ENCODE measurements at regions not wholly inside any gene's neighbourhood (a gene's known extent, or its start where the extent isn't known, plus 50 kb on each side); places are given as distances from the start of the nearest gene placed in this dataset.
"Not testable (repeated sequence)": the region's sequence is repeated elsewhere in the genome, so short reads cannot be mapped to it uniquely, and the experiment has no call there.

GRCh38 chr5:178063277-178063676, 50.1 kb upstream of the N4BP3 start:
- in situ Hi-C loops (cut with MboI; ENCODE audit: low sequenced_read_pairs) = loop anchor here (25.0 kb wide), 3 partner anchors 451 to 951 kb away; partner anchors contain the start of genes B4GALT7 and SLC34A1

DNA sequence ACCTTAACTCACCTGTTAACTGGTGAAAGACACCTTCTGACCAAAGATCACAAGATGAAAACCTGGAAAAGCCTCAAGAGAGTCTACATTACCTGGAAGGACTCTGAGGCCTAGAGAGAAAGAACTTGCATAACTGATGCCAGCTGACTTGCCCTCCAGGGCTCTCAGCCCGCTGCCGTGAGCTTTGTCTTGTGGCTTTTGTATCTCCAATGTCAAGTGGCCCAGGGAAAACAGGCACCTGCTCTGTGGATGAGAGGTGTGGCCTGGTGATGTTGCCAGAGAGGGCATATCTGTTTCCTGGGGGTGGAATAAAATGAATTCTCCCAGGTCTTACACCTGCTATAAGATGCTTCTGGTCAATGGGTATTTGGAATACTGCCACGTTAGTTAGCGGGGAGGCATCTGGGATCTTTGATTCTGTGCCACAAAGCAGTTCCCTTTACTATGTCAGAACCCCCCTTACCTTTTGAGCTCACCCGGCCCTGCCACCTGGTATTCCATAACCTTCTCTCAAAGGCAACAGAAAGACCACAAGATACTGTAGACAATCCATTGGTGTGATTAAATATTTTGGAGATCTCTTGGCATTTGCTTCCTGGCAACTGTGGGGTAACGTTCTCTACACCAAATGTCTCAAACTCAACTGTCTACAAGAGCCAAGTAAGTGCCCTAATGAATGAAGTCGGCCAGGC, 54.9 kb upstream of the N4BP3 start:
- in situ Hi-C loops (cut with MboI; ENCODE audit: low sequenced_read_pairs) = loop anchor here (25.0 kb wide), 3 partner anchors 446 to 946 kb away; partner anchors contain the start of genes B4GALT7 and SLC34A1

DNA sequence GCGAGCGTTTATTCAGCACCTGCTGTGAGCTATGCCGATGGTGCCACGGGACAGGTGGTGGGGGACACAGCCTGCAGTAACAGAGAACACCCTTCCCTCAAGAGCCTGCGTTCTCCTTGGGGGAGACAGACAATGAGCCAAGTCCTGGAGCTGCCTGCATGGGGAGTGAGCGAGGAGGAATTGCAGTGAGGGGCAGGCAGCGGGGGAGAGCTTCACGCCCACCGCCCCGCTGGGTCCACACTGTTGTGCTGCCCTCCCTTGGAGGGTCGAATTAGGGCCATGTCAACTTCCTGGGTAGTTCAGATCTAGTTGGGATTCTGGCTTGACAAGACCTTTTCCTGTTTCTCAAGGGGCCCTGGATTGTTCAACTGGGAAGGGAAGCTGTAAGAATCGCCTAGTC, 55.5 kb upstream of the N4BP3 start:
- in situ Hi-C loops (cut with MboI; ENCODE audit: low sequenced_read_pairs) = loop anchor here (25.0 kb wide), 3 partner anchors 446 to 946 kb away; partner anchors contain the start of genes B4GALT7 and SLC34A1

- in situ Hi-C loops (cut with MboI; ENCODE audit: low sequenced_read_pairs) = loop anchor here (25.0 kb wide), 3 partner anchors 445 to 945 kb away; partner anchors contain the start of genes B4GALT7 and SLC34A1
Observed at GRCh38 chr5:178056935-178057334, 56.4 kb upstream of the N4BP3 start.

DNA sequence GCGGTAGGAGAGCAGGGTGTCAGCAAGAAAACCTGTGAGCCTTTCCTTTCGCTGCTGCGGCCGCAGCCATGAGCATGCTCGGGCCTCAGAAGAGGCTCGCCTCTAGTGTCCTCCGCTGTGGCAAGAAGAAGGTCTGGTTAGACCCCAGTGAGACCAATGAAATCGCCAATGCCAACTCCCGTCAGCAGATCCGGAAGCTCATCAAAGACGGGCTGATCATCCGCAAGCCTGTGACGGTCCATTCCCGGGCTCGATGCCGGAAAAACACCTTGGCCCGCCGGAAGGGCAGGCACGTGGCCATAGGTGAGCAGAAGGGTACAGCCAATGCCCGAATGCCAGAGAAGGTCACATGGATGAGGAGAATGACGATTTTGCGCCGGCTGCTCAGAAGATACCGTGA, 57.8 kb upstream of the N4BP3 start:
- in situ Hi-C loops (cut with MboI; ENCODE audit: low sequenced_read_pairs) = loop anchor here (25.0 kb wide), 3 partner anchors 443 to 943 kb away; partner anchors contain the start of genes B4GALT7 and SLC34A1

DNA sequence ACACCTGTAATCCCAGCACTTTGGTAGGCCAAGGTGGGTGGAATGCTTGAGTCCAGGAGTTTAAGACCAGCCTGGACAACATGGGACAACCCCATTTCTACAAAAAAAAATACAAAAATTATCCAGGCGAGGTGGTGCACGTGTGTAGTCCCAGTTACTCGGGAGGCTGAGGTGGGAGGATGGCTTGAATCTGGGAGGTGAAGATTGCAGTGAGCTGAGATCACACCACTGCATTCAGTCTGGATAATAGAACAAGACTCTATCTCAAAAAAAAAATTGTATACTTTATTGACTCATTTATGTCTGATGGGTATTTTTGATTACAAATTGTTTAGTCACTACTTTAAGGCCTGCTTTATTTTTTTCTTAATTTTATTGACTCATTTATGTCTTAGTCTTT, 56.0 kb upstream of the PROP1 start:
- in situ Hi-C loops (cut with MboI; ENCODE audit: low sequenced_read_pairs) = loop anchor here (25.0 kb wide), 3 partner anchors 440 to 940 kb away; partner anchors contain the start of genes B4GALT7 and SLC34A1

- in situ Hi-C loops (cut with MboI; ENCODE audit: low sequenced_read_pairs) = loop anchor here (25.0 kb wide), 3 partner anchors 439 to 939 kb away; partner anchors contain the start of genes B4GALT7 and SLC34A1
Observed at GRCh38 chr5:178050873-178051272, 54.8 kb upstream of the PROP1 start.

GRCh38 chr5:178047943-178048342, 51.9 kb upstream of the PROP1 start:
- in situ Hi-C loops (cut with MboI; ENCODE audit: low sequenced_read_pairs) = not testable (repeated sequence)

DNA sequence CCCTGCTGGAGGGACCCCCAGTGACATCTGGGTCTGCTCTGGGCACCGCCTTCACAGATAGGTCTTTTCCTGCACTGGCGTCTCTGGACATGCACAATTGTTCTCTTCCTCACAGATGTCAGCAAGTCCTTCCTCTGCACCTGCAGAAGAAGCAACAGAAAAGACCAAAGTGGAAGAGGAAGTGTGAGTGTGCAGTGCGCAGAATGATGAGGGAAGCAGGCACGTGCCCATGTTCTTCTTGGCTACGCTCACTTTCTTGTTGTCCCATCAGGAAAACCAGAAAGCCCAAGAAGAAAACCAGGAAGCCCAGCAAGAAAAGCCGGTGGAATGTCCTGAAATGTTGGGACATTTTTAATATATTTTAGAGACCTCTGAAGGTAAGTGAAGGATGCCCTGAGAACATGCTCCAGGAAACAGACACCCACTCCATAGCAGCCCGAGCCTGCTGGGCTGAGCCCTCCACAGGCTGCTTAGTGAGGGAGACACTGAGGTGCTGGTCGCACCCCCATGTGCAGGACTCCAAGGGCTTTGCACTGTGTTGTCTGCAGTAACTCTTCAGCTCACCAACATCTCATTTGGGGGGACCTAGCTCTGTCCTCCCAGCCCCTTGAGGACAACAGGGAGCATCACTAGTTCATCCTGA, 50.8 kb upstream of the PROP1 start:
- in situ Hi-C loops (cut with MboI; ENCODE audit: low sequenced_read_pairs) = not testable (repeated sequence)

DNA sequence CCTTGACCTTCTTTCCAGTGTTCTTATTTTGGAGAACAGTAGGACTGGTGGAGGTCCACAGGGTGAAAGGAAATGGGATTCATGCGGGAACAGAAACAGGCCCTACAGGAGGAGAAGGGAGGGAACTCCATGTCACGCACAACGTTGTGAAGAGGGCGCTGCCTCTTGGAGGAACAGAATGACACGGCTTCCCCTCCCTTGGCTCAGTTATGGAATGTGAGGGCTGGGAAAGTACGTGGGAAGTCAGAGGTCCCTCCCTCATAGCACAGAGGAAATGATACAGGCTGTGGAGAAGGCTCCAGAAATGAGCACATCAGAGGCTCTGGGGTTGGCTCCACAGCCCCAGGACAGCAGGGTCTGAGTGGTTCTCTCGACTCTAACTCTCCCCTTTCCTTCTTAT, 49.9 kb upstream of the PROP1 start:
- in situ Hi-C loops (cut with MboI; ENCODE audit: low sequenced_read_pairs) = not testable (repeated sequence)

Data from HL-60/S4 (cell line).